Neural crest cell (in vitro differentiated cells): ENCODE measurements at regions not wholly inside any gene's neighbourhood (a gene's known extent, or its start where the extent isn't known, plus 50 kb on each side); places are given as distances from the start of the nearest gene placed in this dataset.

Experiments
- DNase-seq: peaks from one replicate; pipeline ENCODE4 v3.0.0; 2021; ENCODE audit warnings: low read depth, mixed read lengths, low spot score
- H3K27ac Mint-ChIP-seq: one replicate; pipeline ENCODE4 v1.8.0; 2021; ENCODE audit warnings: mild to moderate bottlenecking, mixed read lengths; ENCODE audit not compliant: unreplicated experiment
- H3K27me3 Mint-ChIP-seq: 2 replicates; pipeline ENCODE4 v1.8.0; 2021; ENCODE audit warnings: low read depth, mild to moderate bottlenecking, mixed read lengths
- H3K36me3 Mint-ChIP-seq: 2 replicates; pipeline ENCODE4 v1.8.0; 2021; ENCODE audit warnings: low read depth, mild to moderate bottlenecking, mixed read lengths
- H3K4me1 Mint-ChIP-seq: 2 replicates; pipeline ENCODE4 v1.8.0; 2021; ENCODE audit warnings: mixed read lengths
- H3K4me3 Mint-ChIP-seq: one replicate; pipeline ENCODE4 v1.8.0; 2021; ENCODE audit warnings: mild to moderate bottlenecking, mixed read lengths
- H3K9me3 Mint-ChIP-seq: 2 replicates; pipeline ENCODE4 v1.8.0; 2021; ENCODE audit warnings: mixed read lengths
- TF ChIP-seq, protein P1 (sequence below): fragments of 200-600 bp; sonication (generic); conservative IDR thresholded peaks from 2 replicates; pipeline ENCODE4 v1.5.0; 2021; ENCODE audit warnings: antibody characterized with exemption, mild to moderate bottlenecking

DNA sequence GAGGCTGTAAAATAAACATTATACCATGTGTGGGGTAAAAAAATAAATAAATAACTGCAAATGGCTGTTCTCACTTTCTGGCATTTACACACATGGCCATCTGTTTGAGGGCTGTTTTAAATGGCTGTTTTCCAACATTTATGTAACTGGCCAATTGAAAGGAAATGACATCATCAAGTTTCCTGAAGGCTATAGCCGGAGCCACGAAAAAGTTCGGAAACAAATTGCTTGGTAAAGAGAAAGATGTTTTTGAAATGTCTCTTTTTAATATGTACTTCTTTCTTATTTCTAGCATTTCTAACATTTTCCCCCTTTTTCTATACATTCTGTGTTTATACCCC is 95.4 kb upstream of the DAB2 start:
- Mint-ChIP-seq H3K36me3 (peaks cover 3% of the 10 kb centered on the region), H3K4me1 (no peaks in the 10 kb centered on the region), H3K27me3 (no peaks in the 10 kb centered on the region), H3K9me3 (no peaks in the 10 kb centered on the region), H3K27ac (no peak overlapping the region), H3K4me3 (no peak overlapping the region)
- DNase-seq: no peak
- TF ChIP-seq, protein P1, sequence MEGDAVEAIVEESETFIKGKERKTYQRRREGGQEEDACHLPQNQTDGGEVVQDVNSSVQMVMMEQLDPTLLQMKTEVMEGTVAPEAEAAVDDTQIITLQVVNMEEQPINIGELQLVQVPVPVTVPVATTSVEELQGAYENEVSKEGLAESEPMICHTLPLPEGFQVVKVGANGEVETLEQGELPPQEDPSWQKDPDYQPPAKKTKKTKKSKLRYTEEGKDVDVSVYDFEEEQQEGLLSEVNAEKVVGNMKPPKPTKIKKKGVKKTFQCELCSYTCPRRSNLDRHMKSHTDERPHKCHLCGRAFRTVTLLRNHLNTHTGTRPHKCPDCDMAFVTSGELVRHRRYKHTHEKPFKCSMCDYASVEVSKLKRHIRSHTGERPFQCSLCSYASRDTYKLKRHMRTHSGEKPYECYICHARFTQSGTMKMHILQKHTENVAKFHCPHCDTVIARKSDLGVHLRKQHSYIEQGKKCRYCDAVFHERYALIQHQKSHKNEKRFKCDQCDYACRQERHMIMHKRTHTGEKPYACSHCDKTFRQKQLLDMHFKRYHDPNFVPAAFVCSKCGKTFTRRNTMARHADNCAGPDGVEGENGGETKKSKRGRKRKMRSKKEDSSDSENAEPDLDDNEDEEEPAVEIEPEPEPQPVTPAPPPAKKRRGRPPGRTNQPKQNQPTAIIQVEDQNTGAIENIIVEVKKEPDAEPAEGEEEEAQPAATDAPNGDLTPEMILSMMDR: no peak

DNA sequence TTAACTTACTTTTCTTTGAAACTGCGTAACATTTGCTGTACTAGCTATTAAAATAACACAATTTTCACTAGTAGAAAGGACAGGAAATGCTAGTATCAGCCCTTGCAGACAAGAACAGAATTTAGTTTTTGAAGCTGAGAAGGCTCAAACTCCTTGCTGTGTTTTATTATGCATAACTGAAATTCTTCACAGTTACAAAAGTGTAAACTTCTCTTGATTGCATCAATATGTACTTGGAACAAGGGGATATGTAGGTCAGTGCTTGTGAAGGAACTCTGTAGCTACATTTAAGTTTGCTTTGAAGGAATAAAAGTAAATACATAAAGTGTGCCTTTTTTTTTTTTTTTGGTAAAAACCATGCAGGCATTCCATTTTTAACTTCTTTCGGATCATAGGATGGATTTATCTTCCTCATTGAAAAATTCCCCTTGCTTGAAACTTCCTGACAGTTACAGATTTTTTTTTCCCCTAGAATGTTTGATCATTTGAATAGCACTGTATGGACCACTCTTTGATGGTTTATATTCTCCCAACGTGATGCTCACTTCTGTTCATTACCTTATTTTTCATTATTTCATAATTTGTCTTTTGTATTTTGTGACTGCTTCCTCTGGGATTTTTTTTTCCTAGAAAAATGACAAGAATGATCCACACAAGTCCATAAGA is 94.9 kb upstream of the DAB2 start:
- Mint-ChIP-seq H3K9me3 (no peaks in the 10 kb centered on the region), H3K4me1 (no peaks in the 10 kb centered on the region), H3K36me3 (peaks cover 3% of the 10 kb centered on the region), H3K4me3 (no peak overlapping the region), H3K27ac (no peak overlapping the region), H3K27me3 (no peaks in the 10 kb centered on the region)
- TF ChIP-seq, protein P1: no peak
- DNase-seq: no peak

DNA sequence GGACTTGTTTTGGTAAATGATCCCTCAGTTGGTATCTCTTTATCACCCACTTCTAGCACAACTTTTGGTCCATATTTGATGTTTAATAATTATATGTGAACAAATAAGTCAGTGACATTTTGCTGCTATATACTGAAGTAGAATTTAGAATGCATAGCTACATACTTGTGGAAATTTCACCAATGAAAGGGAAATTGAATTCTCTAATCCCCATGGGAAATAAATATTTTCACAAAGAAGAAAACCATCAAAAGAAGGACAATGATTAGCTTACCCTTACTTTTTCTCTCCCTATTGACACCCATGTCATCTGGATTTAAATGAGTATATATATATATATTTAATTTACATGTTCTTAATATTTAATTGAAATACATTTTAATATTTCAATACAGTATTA is 94.3 kb upstream of the DAB2 start:
- DNase-seq: no peak
- Mint-ChIP-seq H3K36me3 (peaks cover 3% of the 10 kb centered on the region), H3K9me3 (no peaks in the 10 kb centered on the region), H3K4me3 (no peak overlapping the region), H3K4me1 (no peaks in the 10 kb centered on the region), H3K27me3 (no peaks in the 10 kb centered on the region), H3K27ac (no peak overlapping the region)
- TF ChIP-seq, protein P1: no peak

DNA sequence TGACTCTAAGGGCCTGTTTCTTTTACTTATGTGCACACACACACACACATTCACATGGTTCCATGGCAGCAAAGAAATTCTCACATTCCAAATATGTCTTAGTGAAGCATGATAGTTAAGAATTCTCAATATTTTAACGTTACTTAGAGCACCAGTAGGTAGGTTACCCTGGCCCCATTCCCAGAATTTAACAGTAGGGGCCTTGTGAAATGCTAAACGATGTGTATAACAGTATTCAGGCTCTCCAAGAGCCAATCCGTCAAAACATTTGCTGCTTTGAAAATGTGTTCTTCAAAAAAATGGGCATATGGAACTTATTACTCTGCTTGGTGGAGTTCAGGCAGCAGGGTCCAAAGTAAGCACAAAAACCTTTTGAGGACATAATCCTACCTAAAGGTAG is 93.7 kb upstream of the DAB2 start:
- DNase-seq: no peak
- TF ChIP-seq, protein P1: no peak
- H3K27me3 Mint-ChIP-seq: no peaks in the 10 kb centered on the region
- no peaks in the 10 kb centered on the region for H3K9me3 Mint-ChIP-seq
- H3K4me1 Mint-ChIP-seq: no peaks in the 10 kb centered on the region
- H3K36me3 Mint-ChIP-seq: peaks cover 3% of the 10 kb centered on the region
- no peak overlapping the region for H3K4me3 Mint-ChIP-seq
- H3K27ac Mint-ChIP-seq: no peak overlapping the region

DNA sequence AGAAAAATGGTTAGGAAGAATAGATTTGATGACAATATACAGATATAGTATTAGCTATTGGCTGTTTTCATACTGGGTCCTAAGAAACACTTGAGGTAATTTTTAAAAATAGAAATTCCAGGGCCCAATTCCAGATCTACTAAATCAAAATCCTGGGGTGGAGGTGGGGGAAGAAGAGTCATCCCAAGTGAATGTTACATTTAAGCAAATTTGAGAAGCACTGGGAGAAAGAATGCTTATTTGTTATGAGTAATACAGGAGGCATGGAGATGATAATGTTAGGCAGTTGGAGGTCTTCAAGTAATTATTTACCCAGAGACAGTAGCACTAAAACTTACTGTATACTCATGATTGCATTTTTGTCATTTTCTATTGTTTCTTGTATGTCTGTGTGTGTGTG is 93.0 kb upstream of the DAB2 start:
- Mint-ChIP-seq H3K36me3 (peaks cover 3% of the 10 kb centered on the region), H3K4me3 (no peak overlapping the region), H3K27ac (no peak overlapping the region), H3K9me3 (no peaks in the 10 kb centered on the region), H3K27me3 (no peaks in the 10 kb centered on the region), H3K4me1 (no peaks in the 10 kb centered on the region)
- TF ChIP-seq, protein P1: no peak
- DNase-seq: no peak
